Left renal pelvis (tissue), 4 donors: ENCODE measurements at regions not wholly inside any gene's neighbourhood (a gene's known extent, or its start where the extent isn't known, plus 50 kb on each side); places are given as distances from the start of the nearest gene placed in this dataset.
"Not testable (repeated sequence)": the region's sequence is repeated elsewhere in the genome, so short reads cannot be mapped to it uniquely, and the experiment has no call there.

Experiments
- DNase-seq, 4 donors: peaks; one replicate each; pipeline ENCODE4 v3.0.0-alpha.2; 2013; ENCODE audit warnings: low read depth in 4 of 4, low spot score in 3 of 4

- no peak for DNase-seq
Measured at GRCh38 chr1:58082596-58082995, 463.9 kb downstream of the OMA1 start.

GRCh38 chr1:58076258-58076657, 470.3 kb downstream of the OMA1 start:
- DNase-seq = no peak

- DNase-seq = no peak
Measured at GRCh38 chr1:58075188-58075578, 471.3 kb downstream of the OMA1 start.

GRCh38 chr1:58072450-58072849, 474.1 kb downstream of the OMA1 start:
- DNase-seq = no peak

GRCh38 chr1:58067082-58067481, 479.4 kb downstream of the OMA1 start:
- no peak for DNase-seq

- DNase-seq = no peak
Measured at GRCh38 chr1:58065520-58065919, 481.0 kb downstream of the OMA1 start.

GRCh38 chr1:58064166-58064565, 482.4 kb downstream of the OMA1 start:
- no peak for DNase-seq

GRCh38 chr1:58063095-58063494, 483.4 kb downstream of the OMA1 start:
- no peak for DNase-seq

GRCh38 chr1:58062635-58063034, 483.9 kb downstream of the OMA1 start:
- DNase-seq = no peak

GRCh38 chr1:58060559-58061170, 485.9 kb downstream of the OMA1 start:
- no peak for DNase-seq

GRCh38 chr1:58059789-58060188, 486.7 kb downstream of the OMA1 start:
- DNase-seq = no peak

GRCh38 chr1:58058323-58058722, 488.2 kb downstream of the OMA1 start:
- DNase-seq = no peak

GRCh38 chr1:58057826-58058225, 488.7 kb downstream of the OMA1 start:
- DNase-seq = no peak

GRCh38 chr1:58051187-58051586, 495.3 kb downstream of the OMA1 start:
- DNase-seq = not testable (repeated sequence)

- no peak for DNase-seq
Measured at GRCh38 chr1:58047265-58047858, 499.2 kb downstream of the OMA1 start.

GRCh38 chr1:58045094-58045705, 501.3 kb downstream of the OMA1 start:
- DNase-seq = no peak

- no peak for DNase-seq
Measured at GRCh38 chr1:58041621-58042020, 504.9 kb downstream of the OMA1 start.

GRCh38 chr1:58038574-58038973, 508.0 kb downstream of the OMA1 start:
- DNase-seq = no peak

- DNase-seq = no peak
Measured at GRCh38 chr1:58035523-58035922, 511.0 kb downstream of the OMA1 start.

- DNase-seq = no peak
Measured at GRCh38 chr1:58033311-58033710, 513.2 kb downstream of the OMA1 start.

GRCh38 chr1:58032611-58033073, 513.9 kb downstream of the OMA1 start:
- no peak for DNase-seq

GRCh38 chr1:58031416-58031815, 515.1 kb downstream of the OMA1 start:
- no peak for DNase-seq
